MCF 10A (cell line): ENCODE measurements at regions not wholly inside any gene's neighbourhood (a gene's known extent, or its start where the extent isn't known, plus 50 kb on each side); places are given as distances from the start of the nearest gene placed in this dataset.

Experiments
- BruUV-seq: library from RNA; stranded (reverse); fragments of 400-500 nt; replicated peaks from 2 replicates; lab custom pipeline; 2021; lab: Mats Ljungman, UMichigan
- CTCF ChIA-PET: fragments of 300-600 bp; sonication (Branson Sonifier 250); formaldehyde crosslinking; extraction: SDS; loops from one replicate; lab custom pipeline; 2021; ENCODE audit warnings: antibody characterized with exemption, inconsistent platforms; lab: Yijun Ruan, JAX
- POLR2A ChIA-PET: fragments of 300-600, 350-650 bp; sonication (Branson Sonifier 250); formaldehyde crosslinking; extraction: SDS; loops from one replicate; lab custom pipeline; 2020; ENCODE audit warnings: antibody characterized with exemption, inconsistent platforms; lab: Yijun Ruan, JAX
- DNase-seq: peaks from one replicate; pipeline ENCODE4 v3.0.0-alpha.2; 2018; ENCODE audit not compliant: unreplicated experiment
- H3K27ac Mint-ChIP-seq: one replicate; pipeline ENCODE4 v1.8.0; 2022; ENCODE audit warnings: mild to moderate bottlenecking, low read depth, mixed read lengths; ENCODE audit not compliant: unreplicated experiment
- H3K27me3 Mint-ChIP-seq: one replicate; pipeline ENCODE4 v1.8.0; 2022; ENCODE audit warnings: mixed read lengths; ENCODE audit not compliant: insufficient read depth, unreplicated experiment
- H3K36me3 Mint-ChIP-seq: one replicate; pipeline ENCODE4 v1.8.0; 2022; ENCODE audit warnings: mild to moderate bottlenecking, moderate library complexity, mixed read lengths; ENCODE audit not compliant: insufficient read depth, unreplicated experiment
- H3K4me1 Mint-ChIP-seq: one replicate; pipeline ENCODE4 v1.8.0; 2022; ENCODE audit warnings: mixed read lengths; ENCODE audit not compliant: insufficient read depth, unreplicated experiment
- H3K4me3 Mint-ChIP-seq: one replicate; pipeline ENCODE4 v1.8.0; 2022; ENCODE audit warnings: mild to moderate bottlenecking, moderate library complexity, mixed read lengths; ENCODE audit not compliant: unreplicated experiment
- H3K9me3 Mint-ChIP-seq: one replicate; pipeline ENCODE4 v1.8.0; 2022; ENCODE audit warnings: mixed read lengths; ENCODE audit not compliant: unreplicated experiment
- CTCF ChIP-seq: fragments of 200-600 bp; IDR thresholded peaks from one replicate; pipeline ENCODE4 v1.8.0; 2022; ENCODE audit warnings: antibody characterized with exemption, mild to moderate bottlenecking; ENCODE audit not compliant: unreplicated experiment
- intact Hi-C: fragments of 100-400 bp; cut with micrococcal nuclease; formaldehyde crosslinking; loops from 2 replicates; pipeline ENCODE4 v1.14.1; 2022

DNA sequence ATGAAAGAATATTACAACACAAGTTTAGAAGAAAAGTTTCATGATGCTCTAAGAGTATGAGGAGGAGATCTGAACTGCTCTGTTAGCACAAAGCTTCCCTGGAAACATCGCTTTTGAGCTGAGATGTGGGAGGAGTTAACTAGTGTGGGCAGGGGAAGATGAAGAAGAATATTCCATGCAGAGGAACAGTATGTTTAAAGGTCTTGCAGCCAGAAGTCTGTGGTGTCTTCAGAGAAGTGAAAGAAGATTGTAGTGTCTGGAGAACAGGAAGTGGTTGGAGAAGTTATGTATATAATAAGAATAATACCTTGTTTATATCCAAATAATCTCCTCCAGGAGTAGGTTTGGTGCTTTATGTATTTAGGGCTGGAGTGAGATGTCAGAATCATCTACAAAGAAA lies 406.7 kb downstream of the MAN2A1 start:
- no peaks in the 10 kb centered on the region for H3K36me3 Mint-ChIP-seq
- no peak overlapping the region for H3K27ac Mint-ChIP-seq
- intact Hi-C loops = no loop called here
- ChIA-PET CTCF (interaction anchor here (0.6 kb wide), 1 partner anchor 1852 kb away, joined by 4 read pairs; no protein-coding TSS in a partner anchor), POLR2A (no interaction called here)
- no peak overlapping the region for H3K4me3 Mint-ChIP-seq
- no TSS peak for BruUV-seq
- H3K9me3 Mint-ChIP-seq = no peaks in the 10 kb centered on the region
- H3K27me3 Mint-ChIP-seq = no peaks in the 10 kb centered on the region
- no peak for DNase-seq
- TF ChIP-seq CTCF = no peak
- peaks cover 10% of the 10 kb centered on the region for H3K4me1 Mint-ChIP-seq

GRCh38 chr5:110099572-110099971 lies 409.8 kb downstream of the MAN2A1 start:
- Mint-ChIP-seq H3K9me3 (no peaks in the 10 kb centered on the region), H3K27me3 (no peaks in the 10 kb centered on the region), H3K27ac (no peak overlapping the region), H3K4me1 (no peaks in the 10 kb centered on the region), H3K36me3 (no peaks in the 10 kb centered on the region), H3K4me3 (no peak overlapping the region)
- no peak for TF ChIP-seq CTCF
- intact Hi-C loops = no loop called here
- BruUV-seq = no TSS peak
- ChIA-PET POLR2A (interaction anchor here (1.4 kb wide), 1 partner anchor 11 kb away, joined by 3 read pairs; no protein-coding TSS in a partner anchor), CTCF (no interaction called here)
- no peak for DNase-seq

DNA sequence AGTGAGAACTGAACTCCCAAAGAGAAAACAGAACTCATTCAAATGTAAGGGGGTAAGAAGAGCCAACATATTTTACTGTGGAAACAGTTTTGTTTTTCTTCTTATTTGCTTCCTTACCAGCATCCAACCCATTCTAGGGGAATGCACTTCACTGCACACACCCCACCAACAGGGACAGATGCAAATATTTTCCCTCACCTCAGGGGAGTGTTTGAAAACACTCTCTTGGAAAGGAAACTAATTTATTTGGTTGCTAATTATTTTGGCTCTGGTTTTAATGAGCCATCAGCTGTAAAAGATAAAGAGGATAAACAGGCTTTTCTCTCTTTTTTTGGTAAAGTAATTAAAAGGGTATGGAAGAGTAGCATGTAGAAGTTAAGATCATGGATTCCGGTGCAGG lies 413.4 kb downstream of the MAN2A1 start:
- H3K27ac Mint-ChIP-seq = no peak overlapping the region
- no peak for TF ChIP-seq CTCF
- H3K27me3 Mint-ChIP-seq = no peaks in the 10 kb centered on the region
- H3K36me3 Mint-ChIP-seq = no peaks in the 10 kb centered on the region
- H3K4me1 Mint-ChIP-seq = peaks cover 11% of the 10 kb centered on the region
- H3K4me3 Mint-ChIP-seq = no peak overlapping the region
- ChIA-PET CTCF (no interaction called here), POLR2A (no interaction called here)
- no peaks in the 10 kb centered on the region for H3K9me3 Mint-ChIP-seq
- no TSS peak for BruUV-seq
- no peak for DNase-seq
- intact Hi-C loops = no loop called here

- intact Hi-C loops = no loop called here
- CTCF ChIA-PET = interaction anchor here (0.7 kb wide), 1 partner anchor 184 kb away, joined by 3 read pairs; no protein-coding TSS in a partner anchor
- no peak for DNase-seq
- Mint-ChIP-seq H3K4me3 (no peak overlapping the region), H3K4me1 (peaks cover 11% of the 10 kb centered on the region), H3K27me3 (no peaks in the 10 kb centered on the region), H3K9me3 (no peaks in the 10 kb centered on the region), H3K27ac (no peak overlapping the region), H3K36me3 (no peaks in the 10 kb centered on the region)
- BruUV-seq = no TSS peak
- POLR2A ChIA-PET = interaction anchor here (2.6 to 3.1 kb wide), 2 partner anchors 14 to 17 kb away, joined by 8 to 11 read pairs; no protein-coding TSS in a partner anchor
- TF ChIP-seq CTCF = no peak
Observed at GRCh38 chr5:110104060-110104725, 414.5 kb downstream of the MAN2A1 start.
